IMR-90 (cell line): ENCODE measurements at regions not wholly inside any gene's neighbourhood (a gene's known extent, or its start where the extent isn't known, plus 50 kb on each side); places are given as distances from the start of the nearest gene placed in this dataset.

Experiments
- CHD1 ChIP-seq: IDR thresholded peaks from 2 replicates; pipeline ENCODE4 v1.6.1; 2012; ENCODE audit warnings: low read depth, low read length, improper control_type of control experiment
- NFE2L2 ChIP-seq: fragments of 150-350 bp; IDR thresholded peaks from 2 replicates; pipeline ENCODE4 v1.6.1; 2016; ENCODE audit warnings: low read depth, mild to moderate bottlenecking, low read length
- POLR2A ChIP-seq: IDR thresholded peaks from 2 replicates; pipeline ENCODE4 v1.6.1; 2012; ENCODE audit warnings: mild to moderate bottlenecking, low read depth, low read length
- RAD21 ChIP-seq: IDR thresholded peaks from 2 replicates; pipeline ENCODE4 v1.6.1; 2012; ENCODE audit warnings: low read length, improper control_type of control experiment
- RCOR1 ChIP-seq: IDR thresholded peaks from 2 replicates; pipeline ENCODE4 v1.6.1; 2012; ENCODE audit warnings: mild to moderate bottlenecking, low read length, improper control_type of control experiment; ENCODE audit not compliant: insufficient replicate concordance
- TF ChIP-seq, protein P1 (sequence below): conservative IDR thresholded peaks from 2 replicates; pipeline ENCODE4 v1.5.1; 2012; ENCODE audit warnings: mild to moderate bottlenecking, low read depth, low read length, improper control_type of control experiment

- TF ChIP-seq NFE2L2, result no peak
- TF ChIP-seq, protein P1, sequence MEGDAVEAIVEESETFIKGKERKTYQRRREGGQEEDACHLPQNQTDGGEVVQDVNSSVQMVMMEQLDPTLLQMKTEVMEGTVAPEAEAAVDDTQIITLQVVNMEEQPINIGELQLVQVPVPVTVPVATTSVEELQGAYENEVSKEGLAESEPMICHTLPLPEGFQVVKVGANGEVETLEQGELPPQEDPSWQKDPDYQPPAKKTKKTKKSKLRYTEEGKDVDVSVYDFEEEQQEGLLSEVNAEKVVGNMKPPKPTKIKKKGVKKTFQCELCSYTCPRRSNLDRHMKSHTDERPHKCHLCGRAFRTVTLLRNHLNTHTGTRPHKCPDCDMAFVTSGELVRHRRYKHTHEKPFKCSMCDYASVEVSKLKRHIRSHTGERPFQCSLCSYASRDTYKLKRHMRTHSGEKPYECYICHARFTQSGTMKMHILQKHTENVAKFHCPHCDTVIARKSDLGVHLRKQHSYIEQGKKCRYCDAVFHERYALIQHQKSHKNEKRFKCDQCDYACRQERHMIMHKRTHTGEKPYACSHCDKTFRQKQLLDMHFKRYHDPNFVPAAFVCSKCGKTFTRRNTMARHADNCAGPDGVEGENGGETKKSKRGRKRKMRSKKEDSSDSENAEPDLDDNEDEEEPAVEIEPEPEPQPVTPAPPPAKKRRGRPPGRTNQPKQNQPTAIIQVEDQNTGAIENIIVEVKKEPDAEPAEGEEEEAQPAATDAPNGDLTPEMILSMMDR, result no peak
- no peak for TF ChIP-seq RAD21
- no peak for TF ChIP-seq CHD1
- no peak for TF ChIP-seq RCOR1
- no peak for TF ChIP-seq POLR2A
Observed at GRCh38 chr9:82588301-82589180, 474.4 kb downstream of the RASEF start.
